Non-pigmented ciliary epithelial cell (primary cell): ENCODE measurements at regions not wholly inside any gene's neighbourhood (a gene's known extent, or its start where the extent isn't known, plus 50 kb on each side); places are given as distances from the start of the nearest gene placed in this dataset.

Experiments
- DNase-seq: peaks from one replicate; pipeline ENCODE4 v3.0.0-alpha.2; 2010; ENCODE audit warnings: low read depth

DNA sequence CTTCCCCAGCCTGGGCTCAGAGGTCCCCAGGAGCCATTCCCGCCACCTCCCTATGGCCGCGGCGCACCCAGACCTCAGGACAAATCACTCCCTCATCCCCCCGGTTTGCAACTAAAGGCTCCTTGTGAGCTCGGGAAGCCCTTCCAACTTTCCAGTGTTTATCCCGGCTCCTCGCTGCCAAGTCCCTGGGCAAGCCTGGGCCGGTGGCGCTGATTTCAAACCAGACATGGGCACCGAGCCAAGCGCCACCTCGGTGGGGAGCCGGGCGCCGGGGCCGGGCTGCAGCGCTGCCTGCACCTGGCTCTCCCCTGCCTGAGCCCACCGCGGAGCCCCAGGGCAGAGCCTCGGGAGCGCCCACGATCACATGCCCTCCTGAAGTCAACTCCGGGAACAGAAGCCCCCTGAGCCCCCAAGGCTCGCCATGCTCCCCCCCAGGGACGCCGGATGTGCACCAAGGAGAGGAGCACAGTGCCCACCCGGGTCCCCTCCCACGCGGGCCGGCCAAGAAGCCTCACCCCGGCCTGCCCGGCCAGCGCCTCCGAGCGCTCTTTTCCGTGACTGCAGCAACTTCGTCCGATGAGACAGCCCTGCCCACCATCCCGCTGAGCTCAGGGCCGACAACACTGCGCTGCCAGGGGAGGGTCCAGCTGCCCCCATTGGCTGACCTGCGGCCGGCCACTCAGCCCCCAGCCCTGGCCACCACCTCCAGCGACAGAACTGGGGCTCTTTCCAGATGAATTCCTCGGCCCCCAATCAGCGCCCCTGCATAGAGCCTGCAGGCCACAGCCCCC, 50.0 kb downstream of the NCOR2 start:
- DNase-seq, result no peak

GRCh38 chr12:124516850-124517249, 50.6 kb downstream of the NCOR2 start:
- no peak for DNase-seq

DNA sequence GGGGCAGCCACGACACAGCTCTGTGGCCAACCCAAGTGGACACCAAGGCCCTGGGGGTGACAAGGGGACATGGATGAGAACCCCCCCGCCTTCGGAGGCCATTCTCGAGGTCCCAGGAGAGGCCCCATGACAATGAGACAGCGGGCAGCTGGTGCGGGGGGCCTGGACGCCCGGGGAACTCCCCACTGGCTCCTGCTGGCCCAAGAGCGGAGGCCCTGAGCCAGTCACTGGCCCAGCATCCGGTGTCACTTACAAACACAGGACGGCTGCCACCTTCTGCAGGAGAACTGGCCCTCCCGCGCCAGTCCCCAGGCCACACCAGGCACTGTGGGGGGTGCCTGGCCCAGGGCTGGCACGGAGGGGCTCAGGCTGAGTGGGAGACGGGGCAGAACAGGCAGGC, 51.4 kb downstream of the NCOR2 start:
- DNase-seq, result no peak

DNA sequence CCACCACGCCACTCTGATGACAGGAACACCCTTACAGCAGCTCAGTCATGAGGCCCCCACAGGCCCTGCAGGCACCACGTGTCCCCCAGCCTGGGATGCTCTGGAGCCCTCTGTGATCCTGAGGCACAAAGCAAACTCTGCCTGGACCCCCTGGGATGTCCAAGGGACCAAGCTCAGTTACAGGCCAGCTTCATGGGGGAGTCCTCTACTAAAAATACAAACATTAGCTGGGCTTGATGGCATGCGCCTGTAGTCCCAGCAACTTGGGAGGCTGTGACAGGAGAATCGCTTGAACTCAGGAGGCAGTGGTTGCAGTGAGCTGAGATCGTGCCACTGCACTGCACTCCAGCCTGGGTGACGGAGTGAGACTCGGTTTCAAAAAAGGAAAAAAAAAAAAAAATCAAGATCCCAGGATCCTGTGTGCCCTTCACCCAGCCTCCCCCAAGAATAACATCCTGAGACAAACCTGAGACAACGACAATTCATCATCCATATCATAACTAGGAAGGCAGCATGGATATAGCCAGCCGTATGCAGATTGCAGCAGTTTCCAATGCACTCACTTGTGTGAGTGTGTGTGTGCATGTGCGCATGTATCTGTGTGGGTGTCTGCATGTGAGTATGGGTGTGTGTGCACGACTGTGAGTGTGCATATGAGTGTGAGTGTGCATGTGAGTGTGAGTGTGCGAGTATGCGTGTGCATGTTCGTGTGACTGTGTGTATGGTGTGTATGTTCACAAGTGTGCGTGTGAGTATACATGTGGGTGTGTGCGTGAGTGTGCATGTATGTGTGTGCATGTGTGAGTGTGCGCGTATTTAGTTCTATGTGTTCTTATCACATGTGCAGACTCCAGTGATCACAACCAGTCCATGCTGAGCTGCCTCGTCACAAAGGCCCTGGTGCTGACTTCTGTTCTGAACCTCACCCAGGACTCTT, 52.1 kb downstream of the NCOR2 start:
- no peak for DNase-seq

- DNase-seq, result no peak
Observed at GRCh38 chr12:124514145-124514995, 53.0 kb downstream of the NCOR2 start.

- no peak for DNase-seq
Observed at GRCh38 chr12:124513297-124513867, 54.0 kb downstream of the NCOR2 start.

DNA sequence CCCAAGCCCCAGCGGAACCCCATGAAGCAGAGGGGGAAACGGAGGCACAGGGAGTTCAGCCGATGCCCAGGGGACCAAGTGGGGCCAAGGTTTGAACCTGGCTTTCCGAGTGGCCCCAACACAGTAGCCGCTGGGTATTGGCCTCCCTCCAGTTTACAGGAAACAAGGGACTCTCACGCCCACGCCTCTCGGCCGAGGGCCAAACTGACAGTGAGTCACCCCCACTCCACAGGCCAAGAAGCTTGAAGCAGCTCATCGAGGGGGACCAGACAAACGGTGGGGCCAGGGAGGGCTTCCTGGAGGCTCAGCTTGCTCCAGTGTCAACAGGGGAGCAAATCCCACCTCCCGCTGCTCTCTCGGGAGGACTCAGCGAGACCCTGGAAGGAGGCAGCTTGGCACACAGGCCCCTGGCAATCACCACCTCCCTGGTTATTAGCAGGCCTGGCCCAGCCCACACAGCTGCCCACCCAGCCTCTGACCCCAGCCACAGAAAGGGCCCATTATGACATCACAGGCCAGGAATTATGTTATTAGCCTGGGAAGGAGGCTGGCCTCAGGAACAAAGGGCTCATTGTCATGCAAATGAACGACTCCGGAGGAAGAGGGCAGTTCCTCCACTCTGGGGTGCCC, 54.6 kb downstream of the NCOR2 start:
- peak; percentile 89 for DNase-seq

GRCh38 chr12:124511259-124511985, 56.0 kb downstream of the NCOR2 start:
- no peak for DNase-seq

- no peak for DNase-seq
Observed at GRCh38 chr12:124510301-124510970, 57.0 kb downstream of the NCOR2 start.

- no peak for DNase-seq
Observed at GRCh38 chr12:124509676-124510300, 57.6 kb downstream of the NCOR2 start.

DNA sequence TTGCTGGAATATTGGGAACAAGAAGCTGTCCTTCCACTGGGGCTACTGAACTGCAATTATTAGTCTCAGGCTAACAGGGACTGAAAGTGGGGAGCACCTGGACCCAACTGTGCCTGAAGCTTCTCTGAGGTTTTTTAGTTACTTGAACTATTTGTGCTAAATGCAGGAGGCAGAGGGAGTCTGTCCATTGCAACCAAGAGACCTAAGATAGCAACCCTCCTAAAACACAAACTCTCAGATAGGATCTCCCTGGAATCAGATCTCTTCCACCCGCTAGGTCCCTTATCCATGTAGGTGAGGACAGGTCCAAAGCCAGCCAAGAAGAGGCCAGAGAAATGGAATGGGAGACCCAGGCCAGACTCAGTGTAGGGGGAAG, 58.1 kb downstream of the NCOR2 start:
- no peak for DNase-seq

DNA sequence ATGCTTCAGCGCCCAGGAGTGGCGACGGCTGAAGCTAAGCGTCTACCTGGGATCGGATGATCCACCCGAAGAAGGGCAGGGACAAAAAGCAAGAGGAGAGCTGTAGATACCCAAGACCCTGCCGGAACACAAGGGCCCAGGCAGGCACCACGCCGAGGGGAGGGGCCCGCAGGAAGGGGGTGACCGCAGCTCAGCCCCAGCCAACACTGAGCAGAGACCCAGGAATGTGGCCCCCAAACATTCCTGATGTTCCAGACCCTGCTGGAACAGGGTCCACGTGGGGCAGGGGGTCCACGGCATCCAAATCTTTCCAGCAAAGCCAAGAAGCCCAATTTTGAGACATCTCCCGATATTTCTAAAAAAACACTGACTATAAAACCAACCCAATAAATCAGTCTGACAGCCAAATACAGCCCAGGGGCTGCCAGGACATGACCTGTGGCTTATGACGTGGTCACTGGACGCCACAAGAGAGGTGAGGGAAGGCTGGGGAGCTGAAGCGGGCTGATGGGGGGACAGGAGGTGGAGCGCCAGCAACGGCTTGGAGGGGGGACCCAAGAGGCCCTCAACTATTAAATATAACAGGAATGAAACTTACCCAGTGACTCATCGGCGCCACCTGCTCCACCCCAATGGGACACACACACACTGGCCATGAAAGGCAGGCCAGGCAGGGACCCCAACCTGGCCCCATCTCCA, 58.9 kb downstream of the NCOR2 start:
- DNase-seq, result no peak

GRCh38 chr12:124507188-124508109, 60.0 kb downstream of the NCOR2 start:
- DNase-seq, result no peak

DNA sequence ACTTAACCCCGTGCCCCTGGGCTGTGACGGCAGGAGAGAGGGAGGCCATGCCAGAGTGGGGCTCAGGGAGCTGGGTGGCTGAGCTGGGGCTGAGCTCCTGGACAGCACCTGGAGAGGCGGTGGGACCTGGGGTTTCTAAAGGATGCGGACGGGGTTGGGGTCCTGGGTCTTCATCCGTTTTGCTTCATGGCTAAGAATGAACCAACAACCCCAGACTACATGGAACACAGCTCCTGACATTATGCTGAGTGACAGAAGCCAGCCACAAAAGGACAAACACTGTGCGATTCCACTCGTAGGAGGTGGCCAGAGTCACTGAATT, 60.6 kb downstream of the NCOR2 start:
- no peak for DNase-seq

DNA sequence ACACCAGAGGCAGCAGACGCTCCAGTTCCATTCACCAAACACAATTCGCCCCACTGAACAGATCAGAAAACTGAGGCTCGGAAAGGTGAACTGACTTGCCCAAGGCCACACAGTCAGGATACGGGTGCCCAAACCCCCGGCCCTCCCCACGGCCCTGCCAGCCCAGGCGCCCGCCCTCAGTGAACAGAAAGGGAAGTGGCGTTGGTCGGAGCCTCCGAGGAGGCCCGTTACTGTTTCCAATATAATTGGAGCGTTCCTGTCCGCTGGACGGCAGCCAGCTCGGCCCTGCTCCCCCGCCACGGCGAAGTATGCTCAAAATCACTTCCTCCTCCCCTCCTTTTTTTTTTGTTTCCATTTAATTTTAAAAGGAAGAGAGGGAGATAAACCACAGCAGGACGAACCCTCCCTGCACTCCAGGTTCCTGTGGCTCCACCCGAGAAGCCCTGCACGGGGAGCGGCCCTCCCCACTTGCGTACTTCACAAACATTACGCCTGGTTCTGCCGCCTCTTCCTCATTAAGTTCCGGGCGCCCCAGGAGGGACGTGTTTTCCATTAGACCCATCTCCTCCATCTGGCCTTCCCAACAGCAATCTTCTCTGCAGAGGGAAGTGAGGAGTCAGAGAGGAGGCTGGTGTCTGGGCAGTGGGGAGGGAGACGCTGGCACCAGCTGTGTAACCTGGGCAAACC, 61.1 kb downstream of the NCOR2 start:
- no peak for DNase-seq

- no peak for DNase-seq
Observed at GRCh38 chr12:124505001-124505818, 62.2 kb downstream of the NCOR2 start.
